PC-3 (cell line): ENCODE measurements at regions not wholly inside any gene's neighbourhood (a gene's known extent, or its start where the extent isn't known, plus 50 kb on each side); places are given as distances from the start of the nearest gene placed in this dataset.

Source experiments
- ATAC-seq: fragments of 200-7000 bp; cut with Tn5 transposase; 2 replicates; pipeline ENCODE4 v1.9.1; 2020; ENCODE audit warnings: mild to moderate bottlenecking, moderate library complexity
- BruUV-seq: library from RNA; stranded (reverse); fragments of 400-500 nt; replicated peaks from 2 replicates; lab custom pipeline; 2021; lab: Mats Ljungman, UMichigan
- CTCF ChIA-PET: fragments of 300-600 bp; sonication (Branson Sonifier 250); formaldehyde crosslinking; loops from one replicate; lab custom pipeline; 2022; ENCODE audit warnings: antibody characterized with exemption; lab: Charles Lee
- POLR2A ChIA-PET: fragments of 300-600 bp; sonication (Branson Sonifier 250); formaldehyde crosslinking; loops from one replicate; lab custom pipeline; 2022; ENCODE audit warnings: antibody characterized with exemption; ENCODE audit not compliant: unreplicated experiment; lab: Charles Lee
- DNase-seq: peaks from one replicate; pipeline ENCODE4 v3.0.0-alpha.2; 2015
- H2AFZ ChIP-seq: fragments of 300-600 bp; sonication (generic); 2 replicates; pipeline ENCODE4 v1.6.0; 2016; ENCODE audit warnings: antibody characterized with exemption, low read length
- H3F3A ChIP-seq: fragments of 300-600 bp; sonication (generic); one replicate; pipeline ENCODE4 v1.6.0; 2017; ENCODE audit warnings: antibody characterized with exemption, low read length, control low read depth, mild to moderate bottlenecking; ENCODE audit not compliant: unreplicated experiment
- H3K27ac ChIP-seq: fragments of 300-600 bp; sonication (generic); 2 replicates; pipeline ENCODE4 v1.5.1; 2016; ENCODE audit warnings: mild to moderate bottlenecking, low read length
- H3K27me3 ChIP-seq: fragments of 300-600 bp; sonication (generic); 2 replicates; pipeline ENCODE4 v1.6.1; 2016; ENCODE audit warnings: low read length, mixed read lengths
- H3K36me3 ChIP-seq: fragments of 300-600 bp; sonication (generic); 2 replicates; pipeline ENCODE4 v1.6.1; 2016; ENCODE audit warnings: low read depth, mixed run types, low read length, mixed read lengths
- H3K4me1 ChIP-seq: fragments of 300-600 bp; sonication (generic); 2 replicates; pipeline ENCODE4 v1.5.1; 2016; ENCODE audit warnings: low read length; ENCODE audit not compliant: insufficient read depth
- H3K4me2 ChIP-seq: fragments of 300-600 bp; sonication (generic); 2 replicates; pipeline ENCODE4 v1.6.0; 2016; ENCODE audit warnings: low read length
- H3K4me3 ChIP-seq: fragments of 300-600 bp; sonication (generic); 2 replicates; pipeline ENCODE4 v1.5.1; 2016; ENCODE audit warnings: mild to moderate bottlenecking, low read length, mixed read lengths
- H3K79me2 ChIP-seq: fragments of 300-600 bp; sonication (generic); 2 replicates; pipeline ENCODE4 v1.6.1; 2017; ENCODE audit warnings: low read length, mixed read lengths
- H3K9ac ChIP-seq: fragments of 300-600 bp; sonication (generic); 2 replicates; pipeline ENCODE4 v1.6.0; 2016; ENCODE audit warnings: mild to moderate bottlenecking, low read length
- H3K9me2 ChIP-seq: fragments of 300-600 bp; sonication (generic); replicated peaks from 2 replicates; pipeline ENCODE4 v1.6.1; 2016; ENCODE audit warnings: mixed run types, low read length, mixed read lengths
- H3K9me3 ChIP-seq: fragments of 300-600 bp; sonication (generic); 2 replicates; pipeline ENCODE4 v1.6.1; 2016; ENCODE audit warnings: low read length, mixed read lengths
- H4K20me1 ChIP-seq: fragments of 300-600 bp; sonication (generic); 2 replicates; pipeline ENCODE4 v1.6.1; 2016; ENCODE audit warnings: low read length, mixed read lengths
- CTCF ChIP-seq: fragments of 300-600 bp; sonication (generic); conservative IDR thresholded peaks from 2 replicates; pipeline ENCODE4 v1.5.1; 2017; ENCODE audit warnings: antibody characterized with exemption, low read depth, mild to moderate bottlenecking, low read length
- EZH2 ChIP-seq: fragments of 300-600 bp; sonication (generic); IDR thresholded peaks from one replicate; pipeline ENCODE4 v1.6.1; 2017; ENCODE audit warnings: antibody characterized with exemption, mild to moderate bottlenecking, low read length; ENCODE audit not compliant: unreplicated experiment
- EZH2phosphoT487 ChIP-seq: fragments of 300-600 bp; sonication (generic); IDR thresholded peaks from 2 replicates; pipeline ENCODE4 v1.6.1; 2018; ENCODE audit warnings: mild to moderate bottlenecking, antibody characterized with exemption, low read length, borderline replicate concordance
- intact Hi-C: fragments of 100-400 bp; cut with micrococcal nuclease; formaldehyde crosslinking; loops from 2 replicates; pipeline ENCODE4 v1.9.0; 2023

DNA sequence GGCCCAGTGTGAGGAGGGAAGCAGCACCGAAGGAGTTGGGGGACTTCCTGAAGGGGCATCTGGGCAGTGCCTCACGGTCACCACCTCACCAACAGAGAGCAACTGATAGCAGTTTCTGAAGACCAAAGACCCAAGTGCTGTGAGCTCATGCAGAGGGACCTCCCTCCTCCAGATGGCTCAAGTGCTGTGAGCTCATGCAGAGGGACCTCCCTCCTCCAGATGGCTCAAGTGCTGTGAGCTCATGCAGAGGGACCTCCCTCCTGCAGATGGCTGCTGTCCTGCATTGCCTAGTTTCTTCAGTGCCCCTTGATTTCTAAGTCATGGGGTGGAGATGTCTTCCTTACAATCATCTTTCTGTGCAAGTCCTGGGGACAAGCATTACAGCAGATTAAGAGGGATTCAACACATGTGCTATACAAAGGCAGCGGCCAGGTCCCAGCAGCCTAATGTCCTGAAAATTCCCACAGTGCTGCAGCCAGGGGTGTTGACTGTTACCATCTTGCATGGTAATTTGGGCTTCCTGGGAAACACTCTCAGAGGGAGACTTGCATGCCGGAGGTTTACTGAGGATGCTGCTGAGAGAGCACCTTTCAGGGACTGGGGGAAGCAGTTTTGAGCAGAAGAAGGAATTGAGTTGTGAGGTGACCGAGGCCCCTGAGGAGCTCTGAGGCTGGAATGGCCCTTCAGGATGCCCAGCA lies 409.3 kb downstream of the GALR1 start:
- ChIA-PET POLR2A (no interaction called here), CTCF (no interaction called here)
- H3F3A ChIP-seq = no peaks in the 10 kb centered on the region
- TF ChIP-seq EZH2 (no peak), CTCF (no peak), EZH2phosphoT487 (no peak)
- no peak overlapping the region for H3K4me3 ChIP-seq
- DNase-seq (no peak), ATAC-seq (no peak)
- H3K79me2 ChIP-seq = no peaks in the 10 kb centered on the region
- no peak overlapping the region for H2AFZ ChIP-seq
- H3K4me2 ChIP-seq = no peak overlapping the region
- no peak overlapping the region for H3K9ac ChIP-seq
- peaks cover 15% of the 10 kb centered on the region for H3K27me3 ChIP-seq
- no peak overlapping the region for H3K27ac ChIP-seq
- no peaks in the 10 kb centered on the region for H3K9me2 ChIP-seq
- no peaks in the 10 kb centered on the region for H3K9me3 ChIP-seq
- no peaks in the 10 kb centered on the region for H4K20me1 ChIP-seq
- H3K4me1 ChIP-seq = no peaks in the 10 kb centered on the region
- no peaks in the 10 kb centered on the region for H3K36me3 ChIP-seq
- intact Hi-C loops = no loop called here
- no TSS peak for BruUV-seq

DNA sequence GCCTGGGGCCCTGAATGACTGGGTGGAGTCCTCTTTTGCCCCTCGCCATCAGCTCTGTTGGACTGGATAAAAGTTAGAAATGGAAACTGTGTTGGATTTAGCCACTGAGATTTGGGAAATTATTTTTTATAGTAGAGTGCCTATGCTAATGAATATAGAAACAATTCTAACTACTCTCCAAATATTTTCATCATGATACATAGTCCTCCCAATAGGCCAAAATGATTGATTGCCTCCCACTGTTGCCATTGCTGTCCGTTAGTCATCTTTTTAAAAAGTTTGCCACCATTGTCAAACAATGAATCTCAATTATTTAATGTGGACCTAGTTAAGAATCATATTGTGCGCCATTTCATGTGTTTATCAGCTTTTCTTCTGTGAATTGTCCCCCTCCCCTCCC lies 417.0 kb downstream of the GALR1 start:
- no peak for ATAC-seq
- Histone ChIP-seq H3K9me3 (no peaks in the 10 kb centered on the region; the same call in 1 of the 2 replicates), H3K9me2 (no peaks in the 10 kb centered on the region), H3K79me2 (no peaks in the 10 kb centered on the region), H3K27me3 (peaks cover 17% of the 10 kb centered on the region; the same call in 1 of the 2 replicates), H2AFZ (no peak overlapping the region), H3K4me3 (no peak overlapping the region), H4K20me1 (no peaks in the 10 kb centered on the region), H3F3A (no peaks in the 10 kb centered on the region), H3K27ac (no peak overlapping the region), H3K36me3 (no peaks in the 10 kb centered on the region), H3K9ac (no peak overlapping the region), H3K4me1 (no peaks in the 10 kb centered on the region), H3K4me2 (no peak overlapping the region)
- intact Hi-C loops = no loop called here
- CTCF ChIA-PET = no interaction called here
- POLR2A ChIA-PET = no interaction called here
- no TSS peak for BruUV-seq
- TF ChIP-seq CTCF = no peak
- no peak for TF ChIP-seq EZH2
- TF ChIP-seq EZH2phosphoT487 = no peak
- DNase-seq = no peak

DNA sequence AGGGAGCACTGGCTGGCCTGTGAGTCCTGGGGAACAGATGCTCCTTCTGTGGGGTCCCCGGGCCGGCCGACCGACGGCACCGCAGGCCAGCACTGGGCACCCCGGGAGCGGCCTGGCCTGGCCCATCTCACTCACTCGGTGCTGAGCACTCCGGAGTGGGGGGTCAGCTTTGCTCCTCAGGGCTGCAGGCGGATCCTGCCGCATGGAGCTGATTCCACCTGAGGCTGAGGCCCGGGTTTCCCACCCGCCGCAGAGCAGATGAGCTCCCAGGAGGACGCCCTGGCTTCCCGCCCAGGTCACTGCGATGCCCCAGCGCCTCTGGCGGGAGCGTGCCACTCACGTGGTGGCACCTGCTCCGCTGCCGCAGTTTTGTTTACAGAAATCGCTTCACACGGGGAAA lies 418.6 kb downstream of the GALR1 start:
- Histone ChIP-seq H3K9me2 (no peaks in the 10 kb centered on the region), H3K4me1 (no peaks in the 10 kb centered on the region), H3K79me2 (no peaks in the 10 kb centered on the region), H4K20me1 (no peaks in the 10 kb centered on the region), H3F3A (no peaks in the 10 kb centered on the region), H3K4me3 (no peak overlapping the region), H3K27ac (no peak overlapping the region), H3K9me3 (no peaks in the 10 kb centered on the region; the same call in 1 of the 2 replicates), H3K9ac (no peak overlapping the region), H3K27me3 (peaks cover 17% of the 10 kb centered on the region; the same call in 1 of the 2 replicates), H3K4me2 (no peak overlapping the region), H2AFZ (no peak overlapping the region), H3K36me3 (no peaks in the 10 kb centered on the region)
- DNase-seq = no peak
- ChIA-PET POLR2A (no interaction called here), CTCF (no interaction called here)
- TF ChIP-seq CTCF = no peak
- no peak for TF ChIP-seq EZH2
- TF ChIP-seq EZH2phosphoT487 = no peak
- ATAC-seq = no peak
- intact Hi-C loops = no loop called here
- BruUV-seq = no TSS peak
